Tibial nerve (tissue), 4 donors: ENCODE measurements at regions not wholly inside any gene's neighbourhood (a gene's known extent, or its start where the extent isn't known, plus 50 kb on each side); places are given as distances from the start of the nearest gene placed in this dataset.

Experiments
- DNase-seq, 2 donors: peaks; one replicate each; pipeline ENCODE4 v3.0.0-alpha.2; 2019; ENCODE audit warnings: low spot score in 2 of 2
- H3K27ac ChIP-seq, 4 donors: fragments of 200-600 bp; sonication (generic) in 3 of 4; one replicate each; pipeline ENCODE4 v1.5.1; 2017 to 2019; ENCODE audit warnings: mild to moderate bottlenecking in 1 of 4
- H3K27me3 ChIP-seq, 2 donors: fragments of 200-600 bp; sonication (generic) in 1 of 2; one replicate each; pipeline versions ENCODE4 v1.5.1 to v1.6.0; 2017 to 2019
- H3K36me3 ChIP-seq, 3 donors: fragments of 200-600 bp; sonication (generic); one replicate each; pipeline ENCODE4 v1.5.1; 2018 to 2019
- H3K4me1 ChIP-seq, 4 donors: fragments of 200-600 bp; sonication (generic) in 3 of 4; one replicate each; pipeline ENCODE4 v1.5.1; 2017 to 2019
- H3K4me3 ChIP-seq, 4 donors: fragments of 200-600 bp; sonication (generic) in 3 of 4; one replicate each; pipeline ENCODE4 v1.5.1; 2017 to 2019; ENCODE audit warnings: mild to moderate bottlenecking in 1 of 4, moderate library complexity in 1 of 4
- H3K9me3 ChIP-seq, 4 donors: fragments of 200-600 bp; sonication (generic) in 3 of 4; one replicate each; pipeline ENCODE4 v1.5.1; 2017 to 2019
- EP300 ChIP-seq, 2 donors: sonication (generic); formaldehyde crosslinking; IDR thresholded peaks; one replicate each; pipeline ENCODE4 v1.6.1; 2017; ENCODE audit warnings: antibody characterized with exemption in 2 of 2, mild to moderate bottlenecking in 1 of 2
- POLR2A ChIP-seq, 2 donors: fragments of 450-650 bp; IDR thresholded peaks; one replicate each; pipeline ENCODE4 v1.6.1; 2017; ENCODE audit warnings: antibody characterized with exemption in 2 of 2, mild to moderate bottlenecking in 2 of 2, moderate library complexity in 2 of 2
- WGBS, 2 donors: methylation state at CpG; one replicate each; pipeline ENCODE4 v1.1.5; 2018; 5-methylcytosine and 5-hydroxymethylcytosine counted together
- TF ChIP-seq, protein P1 (sequence below), 5 experiments: fragments of 200-600 bp in 3 of 5; fragments of 450-650 bp in 2 of 5; sonication (generic) in 3 of 5; IDR thresholded peaks; one replicate each; pipeline ENCODE4 v1.5.1; 2016 to 2019; ENCODE audit warnings: antibody characterized with exemption in 5 of 5, mild to moderate bottlenecking in 3 of 5, moderate library complexity in 2 of 5

- Histone ChIP-seq H3K27ac (no peak overlapping the region), H3K27me3 (no peaks in the 10 kb centered on the region), H3K4me3 (no peak overlapping the region), H3K36me3 (no peaks in the 10 kb centered on the region), H3K9me3 (peaks cover 0 to 10% (median 0%) of the 10 kb centered on the region in 4 donors), H3K4me1 (no peaks in the 10 kb centered on the region)
- TF ChIP-seq EP300 (IDR thresholded peaks at IDR 0.05): no peak
- TF ChIP-seq, protein P1, sequence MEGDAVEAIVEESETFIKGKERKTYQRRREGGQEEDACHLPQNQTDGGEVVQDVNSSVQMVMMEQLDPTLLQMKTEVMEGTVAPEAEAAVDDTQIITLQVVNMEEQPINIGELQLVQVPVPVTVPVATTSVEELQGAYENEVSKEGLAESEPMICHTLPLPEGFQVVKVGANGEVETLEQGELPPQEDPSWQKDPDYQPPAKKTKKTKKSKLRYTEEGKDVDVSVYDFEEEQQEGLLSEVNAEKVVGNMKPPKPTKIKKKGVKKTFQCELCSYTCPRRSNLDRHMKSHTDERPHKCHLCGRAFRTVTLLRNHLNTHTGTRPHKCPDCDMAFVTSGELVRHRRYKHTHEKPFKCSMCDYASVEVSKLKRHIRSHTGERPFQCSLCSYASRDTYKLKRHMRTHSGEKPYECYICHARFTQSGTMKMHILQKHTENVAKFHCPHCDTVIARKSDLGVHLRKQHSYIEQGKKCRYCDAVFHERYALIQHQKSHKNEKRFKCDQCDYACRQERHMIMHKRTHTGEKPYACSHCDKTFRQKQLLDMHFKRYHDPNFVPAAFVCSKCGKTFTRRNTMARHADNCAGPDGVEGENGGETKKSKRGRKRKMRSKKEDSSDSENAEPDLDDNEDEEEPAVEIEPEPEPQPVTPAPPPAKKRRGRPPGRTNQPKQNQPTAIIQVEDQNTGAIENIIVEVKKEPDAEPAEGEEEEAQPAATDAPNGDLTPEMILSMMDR (IDR thresholded peaks at IDR 0.05): no peak
- TF ChIP-seq POLR2A (IDR thresholded peaks at IDR 0.05): no peak
- 74 to 89% methylated on average over 1 of the region's 1 CpG for WGBS, 2 donors
- no peak for DNase-seq
Measured at GRCh38 chr16:17812771-17813170, 342.0 kb upstream of the XYLT1 start.

DNA sequence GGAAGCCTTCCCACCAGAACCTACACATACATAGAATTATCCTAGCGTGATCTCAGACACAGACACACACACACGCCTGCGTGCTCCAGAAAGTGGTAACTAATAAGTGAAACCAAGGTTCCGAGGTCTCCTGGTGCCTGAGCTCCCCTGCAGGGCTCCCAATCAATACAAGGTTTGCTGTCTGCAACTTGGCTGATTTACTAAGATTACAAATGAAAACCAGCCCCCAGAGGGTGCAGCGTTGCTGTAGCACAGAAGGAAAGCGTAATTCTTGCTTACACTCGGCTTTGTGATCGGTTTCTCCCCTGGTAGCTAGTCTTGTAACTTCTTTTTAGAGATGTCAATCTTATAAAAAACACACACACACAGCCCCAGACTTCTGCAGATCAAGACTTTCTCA is 334.1 kb upstream of the XYLT1 start:
- no peaks in the 10 kb centered on the region for H3K27me3 ChIP-seq
- no peak for DNase-seq
- WGBS, 2 donors: 59 to 61% methylated on average over 8 of the region's 8 CpGs

DNA sequence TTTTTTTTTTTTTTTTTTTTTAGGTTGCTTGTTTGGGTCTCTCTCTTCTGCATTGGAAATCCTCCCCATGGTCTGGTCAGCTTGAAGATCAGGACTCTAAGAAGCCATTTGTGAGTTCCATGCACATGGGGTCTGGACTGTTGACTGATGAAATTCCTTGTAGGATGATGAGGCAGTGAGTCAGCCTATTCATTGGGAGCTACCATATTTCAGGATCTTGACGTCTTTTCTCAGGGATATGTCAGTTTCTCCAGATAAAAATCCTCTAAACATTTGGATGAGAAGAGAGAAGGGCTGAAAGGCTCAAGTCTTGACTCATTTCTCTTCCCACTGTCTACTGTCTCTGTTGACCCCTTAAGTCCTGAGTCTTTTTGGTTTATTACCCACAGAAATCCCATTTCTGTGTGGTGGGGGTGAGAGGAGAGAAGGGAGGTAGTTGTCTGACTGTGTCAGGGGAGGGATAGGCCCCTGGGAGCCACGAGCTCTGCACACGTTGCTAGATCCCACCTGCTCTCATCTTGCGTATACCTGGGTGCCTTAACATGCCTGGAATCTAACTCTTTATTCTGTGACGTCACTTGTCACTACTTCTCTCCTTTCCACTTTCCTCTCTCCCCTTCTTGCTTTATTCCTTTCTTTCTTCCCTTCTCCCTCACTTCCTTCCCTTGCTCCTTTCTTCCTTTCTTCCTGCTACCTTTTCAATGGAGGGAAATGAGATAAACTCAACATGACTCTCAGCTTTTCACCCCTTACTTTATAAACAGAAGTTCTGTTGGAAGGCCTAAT is 333.1 kb upstream of the XYLT1 start:
- no peak for DNase-seq
- no peak for TF ChIP-seq POLR2A (IDR thresholded peaks at IDR 0.05)
- TF ChIP-seq, protein P1 (IDR thresholded peaks at IDR 0.05): no peak
- TF ChIP-seq EP300 (IDR thresholded peaks at IDR 0.05): no peak
- no peaks in the 10 kb centered on the region for H3K27me3 ChIP-seq
- no peaks in the 10 kb centered on the region for H3K36me3 ChIP-seq
- no peaks in the 10 kb centered on the region for H3K9me3 ChIP-seq
- 52 to 61% methylated on average over 5 of the region's 5 CpGs for WGBS, 2 donors
- H3K4me3 ChIP-seq: no peak overlapping the region
- H3K4me1 ChIP-seq: no peaks in the 10 kb centered on the region
- no peak overlapping the region for H3K27ac ChIP-seq

More for the DNA sequence above, 334.1 kb upstream of the XYLT1 start:
- Histone ChIP-seq H3K9me3 (no peaks in the 10 kb centered on the region), H3K27ac (no peak overlapping the region), H3K4me1 (no peaks in the 10 kb centered on the region), H3K36me3 (no peaks in the 10 kb centered on the region), H3K4me3 (no peak overlapping the region)
- no peak for TF ChIP-seq EP300 (IDR thresholded peaks at IDR 0.05)

- no peaks in the 10 kb centered on the region for H3K4me1 ChIP-seq
- H3K27ac ChIP-seq: no peak overlapping the region
- WGBS, 2 donors: 61 to 77% methylated on average over 1 of the region's 1 CpG
- H3K9me3 ChIP-seq: no peaks in the 10 kb centered on the region
- no peak for DNase-seq
- H3K36me3 ChIP-seq: no peaks in the 10 kb centered on the region
- H3K27me3 ChIP-seq: no peaks in the 10 kb centered on the region
- TF ChIP-seq EP300 (IDR thresholded peaks at IDR 0.05): no peak
- no peak for TF ChIP-seq POLR2A (IDR thresholded peaks at IDR 0.05)
- TF ChIP-seq, protein P1 (IDR thresholded peaks at IDR 0.05): no peak
- H3K4me3 ChIP-seq: no peak overlapping the region
Measured at GRCh38 chr16:17802571-17802970, 331.8 kb upstream of the XYLT1 start.

DNA sequence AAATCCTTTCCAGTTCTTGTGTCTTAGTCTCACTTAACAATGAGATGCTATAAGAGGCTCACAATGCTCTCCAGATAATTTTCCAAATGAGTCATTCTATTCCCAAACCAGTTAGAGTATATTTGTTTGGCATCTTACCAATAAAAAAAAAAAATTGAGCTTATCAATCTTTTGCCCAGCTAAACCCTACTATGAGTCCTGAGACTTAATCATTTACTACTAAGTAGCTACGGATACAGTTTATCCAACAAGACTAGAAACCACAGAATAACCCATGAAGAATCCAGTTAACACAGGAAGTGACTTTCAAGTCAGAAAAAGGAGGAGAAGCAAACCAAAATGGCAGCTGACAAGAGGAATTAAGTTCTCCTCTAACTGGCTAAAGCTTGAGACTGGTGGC is 330.3 kb upstream of the XYLT1 start:
- H3K27ac ChIP-seq: no peak overlapping the region
- WGBS, 2 donors: 80 to 84% methylated on average over 1 of the region's 1 CpG
- no peak overlapping the region for H3K4me3 ChIP-seq
- TF ChIP-seq EP300 (IDR thresholded peaks at IDR 0.05) (no peak), POLR2A (IDR thresholded peaks at IDR 0.05) (no peak)
- TF ChIP-seq, protein P1 (IDR thresholded peaks at IDR 0.05): no peak
- no peaks in the 10 kb centered on the region for H3K4me1 ChIP-seq
- H3K36me3 ChIP-seq: no peaks in the 10 kb centered on the region
- H3K27me3 ChIP-seq: no peaks in the 10 kb centered on the region
- no peak for DNase-seq
- no peaks in the 10 kb centered on the region for H3K9me3 ChIP-seq
